ENCODE measurements at regions not wholly inside any gene's neighbourhood (a gene's known extent, or its start where the extent isn't known, plus 50 kb on each side); places are given as distances from the start of the nearest gene placed in this dataset.

- no TSS peak for BruUV-seq (replicated peaks)
- intact Hi-C loops (cut with micrococcal nuclease; ENCODE audit: unreplicated experiment): no loop called here
- no peak overlapping the region for H3K27ac Mint-ChIP-seq (ENCODE audit: unreplicated experiment)
- Histone ChIP-seq H3K4me1 (no peaks in the 10 kb centered on the region), H3K9me3 (no peaks in the 10 kb centered on the region), H3K27me3 (replicated peaks; ENCODE audit: control insufficient read depth, insufficient read depth, low read length) (no peaks in the 10 kb centered on the region), H3K36me3 (ENCODE audit: control insufficient read depth, insufficient read depth, low read length) (no peaks in the 10 kb centered on the region), H3K4me3 (ENCODE audit: low read depth, low read length) (no peak overlapping the region)
- TF ChIP-seq CTCF (IDR thresholded peaks at IDR 0.05; ENCODE audit: insufficient read depth in 1 of 2, low read depth in 1 of 2, low read length in 1 of 2, severe bottlenecking in 1 of 2, unreplicated experiment in 1 of 2): no peak
- no peak overlapping the region for H3K4me3 Mint-ChIP-seq (ENCODE audit: unreplicated experiment)
- H3K4me1 Mint-ChIP-seq (ENCODE audit: low read depth, unreplicated experiment): no peaks in the 10 kb centered on the region
- H3K27me3 Mint-ChIP-seq (ENCODE audit: insufficient read depth, unreplicated experiment): peaks cover 14% of the 10 kb centered on the region
- H3K9me3 Mint-ChIP-seq (ENCODE audit: unreplicated experiment): no peaks in the 10 kb centered on the region
- no peak for DNase-seq
- POLR2A ChIA-PET: no interaction called here
- CTCF ChIA-PET: no interaction called here
- H3K36me3 Mint-ChIP-seq (ENCODE audit: insufficient read depth, unreplicated experiment): no peaks in the 10 kb centered on the region
These were observed 51.3 kb upstream of the CLDN18 start for GRCh38 chr3:137958636-137959035.
